GM21786 (cell line): ENCODE measurements at regions not wholly inside any gene's neighbourhood (a gene's known extent, or its start where the extent isn't known, plus 50 kb on each side); places are given as distances from the start of the nearest gene placed in this dataset.
"Not testable (repeated sequence)": the region's sequence is repeated elsewhere in the genome, so short reads cannot be mapped to it uniquely, and the experiment has no call there.

Experiments
- ATAC-seq: cut with Tn5 transposase; IDR thresholded peaks from one replicate; pipeline ENCODE4 v1.9.1; 2021; ENCODE audit not compliant: unreplicated experiment

- ATAC-seq = no peak
Observed at GRCh38 chr2:228956701-228957474, 314.2 kb downstream of the PID1 start.

- ATAC-seq = no peak
Observed at GRCh38 chr2:228949831-228950230, 321.3 kb downstream of the PID1 start.

- ATAC-seq = no peak
Observed at GRCh38 chr2:228945710-228946109, 325.4 kb downstream of the PID1 start.

GRCh38 chr2:228942856-228943255 lies 328.2 kb downstream of the PID1 start:
- ATAC-seq = no peak

- ATAC-seq = no peak
Observed at GRCh38 chr2:228938629-228939028, 332.5 kb downstream of the PID1 start.

GRCh38 chr2:228927028-228928010 lies 343.8 kb downstream of the PID1 start:
- no peak for ATAC-seq

- ATAC-seq = no peak
Observed at GRCh38 chr2:228919808-228920207, 351.3 kb downstream of the PID1 start.

- no peak for ATAC-seq
Observed at GRCh38 chr2:228917220-228917619, 353.9 kb downstream of the PID1 start.

GRCh38 chr2:228916416-228917090 lies 354.5 kb downstream of the PID1 start:
- no peak for ATAC-seq

- no peak for ATAC-seq
Observed at GRCh38 chr2:228913176-228913575, 357.9 kb downstream of the PID1 start.

GRCh38 chr2:228910872-228911271 lies 360.2 kb downstream of the PID1 start:
- ATAC-seq = not testable (repeated sequence)

- no peak for ATAC-seq
Observed at GRCh38 chr2:228902176-228902575, 368.9 kb downstream of the PID1 start.

GRCh38 chr2:228901531-228901930 lies 369.6 kb downstream of the PID1 start:
- no peak for ATAC-seq

GRCh38 chr2:228878138-228878537 lies 392.9 kb downstream of the PID1 start:
- ATAC-seq = no peak

- ATAC-seq = no peak
Observed at GRCh38 chr2:228876276-228876675, 394.8 kb downstream of the PID1 start.

GRCh38 chr2:228875152-228875900 lies 395.8 kb downstream of the PID1 start:
- no peak for ATAC-seq

GRCh38 chr2:228871012-228871411 lies 400.1 kb downstream of the PID1 start:
- no peak for ATAC-seq

GRCh38 chr2:228869636-228870264 lies 401.3 kb downstream of the PID1 start:
- ATAC-seq = no peak

GRCh38 chr2:228867406-228867805 lies 403.7 kb downstream of the PID1 start:
- ATAC-seq = no peak

GRCh38 chr2:228866781-228867180 lies 404.3 kb downstream of the PID1 start:
- no peak for ATAC-seq
